GM23248 (cell line): ENCODE measurements at regions not wholly inside any gene's neighbourhood (a gene's known extent, or its start where the extent isn't known, plus 50 kb on each side); places are given as distances from the start of the nearest gene placed in this dataset.

ENCODE experiments used
- DNase-seq: peaks from one replicate; pipeline ENCODE4 v3.0.0-alpha.2; 2015
- H2AFZ ChIP-seq: fragments of 200-600 bp; sonication (generic); 2 replicates; pipeline ENCODE4 v1.6.1; 2016; ENCODE audit warnings: antibody characterized with exemption
- H3F3A ChIP-seq: fragments of 200-600 bp; sonication (generic); 2 replicates; pipeline ENCODE4 v1.6.1; 2016; ENCODE audit warnings: mild to moderate bottlenecking, antibody characterized with exemption, mixed run types; ENCODE audit not compliant: insufficient read depth
- H3K27ac ChIP-seq: fragments of 200-600 bp; sonication (generic); 2 replicates; pipeline ENCODE4 v1.5.1; 2016; ENCODE audit warnings: mild to moderate bottlenecking
- H3K27me3 ChIP-seq: fragments of 200-600 bp; sonication (generic); replicated peaks from 2 replicates; pipeline ENCODE4 v1.6.1; 2016; ENCODE audit warnings: mild to moderate bottlenecking; ENCODE audit not compliant: insufficient read depth
- H3K36me3 ChIP-seq: fragments of 200-600 bp; sonication (generic); 2 replicates; pipeline ENCODE4 v1.6.1; 2016; ENCODE audit warnings: low read depth, mild to moderate bottlenecking
- H3K4me1 ChIP-seq: fragments of 200-600 bp; sonication (generic); 2 replicates; pipeline ENCODE4 v1.6.1; 2016; ENCODE audit warnings: mild to moderate bottlenecking; ENCODE audit not compliant: insufficient read depth
- H3K4me2 ChIP-seq: fragments of 200-600 bp; sonication (generic); one replicate; pipeline ENCODE4 v1.6.1; 2016; ENCODE audit warnings: mild to moderate bottlenecking; ENCODE audit not compliant: unreplicated experiment
- H3K4me3 ChIP-seq: fragments of 200-600 bp; sonication (generic); 2 replicates; pipeline ENCODE4 v1.5.1; 2016; ENCODE audit warnings: mild to moderate bottlenecking
- H3K79me2 ChIP-seq: fragments of 200-600 bp; sonication (generic); 2 replicates; pipeline ENCODE4 v1.6.1; 2016; ENCODE audit warnings: mild to moderate bottlenecking; ENCODE audit not compliant: insufficient read depth
- H3K9ac ChIP-seq: fragments of 200-600 bp; sonication (generic); 2 replicates; pipeline ENCODE4 v1.6.1; 2016; ENCODE audit warnings: mild to moderate bottlenecking
- H3K9me2 ChIP-seq: fragments of 200-600 bp; sonication (generic); 2 replicates; pipeline ENCODE4 v1.6.1; 2016; ENCODE audit warnings: mixed run types, mild to moderate bottlenecking, moderate library complexity; ENCODE audit not compliant: insufficient read depth
- H3K9me3 ChIP-seq: fragments of 200-600 bp; sonication (generic); one replicate; pipeline ENCODE4 v1.6.1; 2017; ENCODE audit warnings: low read depth
- H4K20me1 ChIP-seq: fragments of 200-600 bp; sonication (generic); 2 replicates; pipeline ENCODE4 v1.6.0; 2016; ENCODE audit not compliant: insufficient read depth
- EZH2 ChIP-seq: fragments of 200-600 bp; sonication (generic); IDR thresholded peaks from 2 replicates; pipeline ENCODE4 v1.6.1; 2018; ENCODE audit warnings: antibody characterized with exemption, mild to moderate bottlenecking; ENCODE audit not compliant: insufficient read depth, poor library complexity, severe bottlenecking
- EZH2phosphoT487 ChIP-seq: fragments of 200-600 bp; sonication (generic); IDR thresholded peaks from 2 replicates; pipeline ENCODE4 v1.6.1; 2018; ENCODE audit warnings: antibody characterized with exemption, moderate library complexity, mild to moderate bottlenecking, low read depth; ENCODE audit not compliant: insufficient read depth
- WGBS, 2 experiments: methylation state at CpG; one replicate each; pipeline ENCODE4 v1.1.6; 2015 to 2017; ENCODE audit warnings: low lambda C conversion rate in 2 of 2, low coverage in 1 of 2; ENCODE audit errors: missing lambda C conversion rate in 2 of 2; 5-methylcytosine and 5-hydroxymethylcytosine counted together
- in situ Hi-C: fragments of 300-500 bp; cut with MboI; formaldehyde crosslinking; loops from 2 replicates; pipeline ENCODE4 v1.15.0; 2020

GRCh38 chr16:79403534-79403933 is 197.0 kb downstream of the MAF start:
- H3K27ac ChIP-seq: no peak overlapping the region
- H3K27me3 ChIP-seq: no peaks in the 10 kb centered on the region
- H3K4me2 ChIP-seq: no peak overlapping the region
- TF ChIP-seq EZH2phosphoT487 (no peak), EZH2 (no peak)
- H3K4me1 ChIP-seq: no peaks in the 10 kb centered on the region
- no peak for DNase-seq
- H3K4me3 ChIP-seq: no peak overlapping the region
- H3K9me2 ChIP-seq: no peaks in the 10 kb centered on the region
- no peaks in the 10 kb centered on the region for H3F3A ChIP-seq
- H3K36me3 ChIP-seq: no peaks in the 10 kb centered on the region
- H3K79me2 ChIP-seq: no peaks in the 10 kb centered on the region
- in situ Hi-C loops: no loop called here
- no peak overlapping the region for H2AFZ ChIP-seq
- H4K20me1 ChIP-seq: no peaks in the 10 kb centered on the region
- no peak overlapping the region for H3K9ac ChIP-seq
- no peaks in the 10 kb centered on the region for H3K9me3 ChIP-seq
- 31 to 42% methylated on average over 4 of the region's 4 CpGs for WGBS, 2 experiments

DNA sequence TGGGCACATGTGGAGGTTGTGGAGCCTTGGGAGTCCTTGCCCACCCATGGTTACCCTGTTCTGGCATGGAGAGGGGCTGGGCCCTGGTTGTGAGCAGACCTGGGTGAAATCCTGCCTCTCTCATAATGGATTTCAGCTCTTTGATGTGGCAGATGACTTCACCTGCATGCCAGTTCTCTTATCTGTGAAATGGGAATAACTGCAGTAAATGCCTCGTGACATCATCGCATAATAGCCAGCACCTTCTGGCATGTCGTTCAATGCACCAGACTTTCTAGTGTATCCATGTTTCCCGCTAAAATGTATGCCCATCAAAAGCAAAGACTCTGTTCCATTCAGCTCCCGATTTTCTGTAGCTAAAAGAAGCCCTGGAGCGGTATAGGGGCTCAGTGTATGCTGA is 197.6 kb downstream of the MAF start:
- Histone ChIP-seq H3K9me2 (no peaks in the 10 kb centered on the region), H4K20me1 (no peaks in the 10 kb centered on the region), H3K27ac (no peak overlapping the region), H3F3A (no peaks in the 10 kb centered on the region), H3K9ac (no peak overlapping the region), H3K9me3 (no peaks in the 10 kb centered on the region), H3K27me3 (no peaks in the 10 kb centered on the region), H3K4me1 (no peaks in the 10 kb centered on the region), H3K4me3 (no peak overlapping the region), H3K4me2 (no peak overlapping the region), H2AFZ (no peak overlapping the region), H3K79me2 (no peaks in the 10 kb centered on the region), H3K36me3 (no peaks in the 10 kb centered on the region)
- in situ Hi-C loops: no loop called here
- no peak for DNase-seq
- 39 to 53% methylated on average over 6 of the region's 6 CpGs for WGBS, 2 experiments
- TF ChIP-seq EZH2 (no peak), EZH2phosphoT487 (no peak)

DNA sequence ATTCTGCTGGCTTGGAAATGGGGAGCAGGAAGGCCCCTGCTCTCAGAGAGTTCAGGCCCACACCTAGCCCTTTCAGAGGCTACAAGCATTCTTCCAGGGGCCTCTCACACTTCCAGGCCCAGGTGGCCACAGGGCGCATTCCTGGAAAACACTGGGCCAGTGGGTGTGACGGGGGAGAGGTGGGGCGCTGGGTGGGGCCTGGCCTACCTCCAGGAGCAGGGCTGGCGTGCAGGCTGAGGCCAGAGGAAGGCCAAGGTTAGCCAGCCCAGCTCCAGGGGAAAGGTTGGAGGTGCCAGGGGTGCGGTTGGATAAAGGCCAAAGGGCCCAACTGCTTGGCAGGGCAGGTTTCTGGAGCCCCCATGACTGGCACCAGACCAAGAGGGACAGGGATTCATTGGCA is 198.2 kb downstream of the MAF start:
- no peak overlapping the region for H2AFZ ChIP-seq
- no peaks in the 10 kb centered on the region for H3K27me3 ChIP-seq
- H3K4me3 ChIP-seq: no peak overlapping the region
- no peaks in the 10 kb centered on the region for H3K79me2 ChIP-seq
- in situ Hi-C loops: no loop called here
- no peak for DNase-seq
- TF ChIP-seq EZH2phosphoT487: no peak
- TF ChIP-seq EZH2: no peak
- H4K20me1 ChIP-seq: no peaks in the 10 kb centered on the region
- no peak overlapping the region for H3K27ac ChIP-seq
- H3K9ac ChIP-seq: no peak overlapping the region
- H3K9me2 ChIP-seq: no peaks in the 10 kb centered on the region
- no peaks in the 10 kb centered on the region for H3K9me3 ChIP-seq
- no peaks in the 10 kb centered on the region for H3K4me1 ChIP-seq
- no peaks in the 10 kb centered on the region for H3F3A ChIP-seq
- WGBS, 2 experiments: 40 to 47% methylated on average over 5 of the region's 5 CpGs
- no peaks in the 10 kb centered on the region for H3K36me3 ChIP-seq
- no peak overlapping the region for H3K4me2 ChIP-seq

- Histone ChIP-seq H3F3A (no peaks in the 10 kb centered on the region), H3K9me3 (no peaks in the 10 kb centered on the region), H3K27me3 (no peaks in the 10 kb centered on the region), H3K4me2 (no peak overlapping the region), H3K27ac (no peak overlapping the region), H3K9me2 (no peaks in the 10 kb centered on the region), H3K36me3 (no peaks in the 10 kb centered on the region), H3K79me2 (no peaks in the 10 kb centered on the region), H3K4me3 (no peak overlapping the region), H2AFZ (no peak overlapping the region), H3K4me1 (no peaks in the 10 kb centered on the region), H4K20me1 (no peaks in the 10 kb centered on the region), H3K9ac (no peak overlapping the region)
- in situ Hi-C loops: no loop called here
- no peak for DNase-seq
- no peak for TF ChIP-seq EZH2phosphoT487
- no peak for TF ChIP-seq EZH2
- WGBS, 2 experiments: 71 to 90% methylated on average over 1 of the region's 1 CpG
These were observed 198.8 kb downstream of the MAF start for GRCh38 chr16:79401782-79402181.

GRCh38 chr16:79401157-79401556 is 199.4 kb downstream of the MAF start:
- Histone ChIP-seq H3K27me3 (no peaks in the 10 kb centered on the region), H2AFZ (no peak overlapping the region), H3K9ac (no peak overlapping the region), H3K9me3 (no peaks in the 10 kb centered on the region), H3K4me2 (no peak overlapping the region), H3K9me2 (no peaks in the 10 kb centered on the region), H3K36me3 (no peaks in the 10 kb centered on the region), H4K20me1 (no peaks in the 10 kb centered on the region), H3K4me1 (no peaks in the 10 kb centered on the region), H3K79me2 (no peaks in the 10 kb centered on the region), H3F3A (no peaks in the 10 kb centered on the region), H3K4me3 (no peak overlapping the region), H3K27ac (no peak overlapping the region)
- TF ChIP-seq EZH2phosphoT487 (no peak), EZH2 (no peak)
- DNase-seq: no peak
- in situ Hi-C loops: no loop called here
- 75 to 79% methylated on average over 4 of the region's 4 CpGs for WGBS, 2 experiments
